CD14-positive monocyte (primary cell): ENCODE measurements at regions not wholly inside any gene's neighbourhood (a gene's known extent, or its start where the extent isn't known, plus 50 kb on each side); places are given as distances from the start of the nearest gene placed in this dataset.

Experiments used
- DNase-seq, 3 donors: peaks; one replicate each; pipeline ENCODE4 v3.0.0-alpha.2; 2011 to 2022
- H2AFZ ChIP-seq: 2 replicates; pipeline ENCODE4 v1.6.0; 2012; ENCODE audit warnings: mild to moderate bottlenecking, low read depth, low read length, inconsistent platforms; ENCODE audit not compliant: insufficient read depth, poor library complexity, severe bottlenecking
- H3K27ac ChIP-seq, 2 donors: 1 replicate in 1 of 2; 2 replicates in 1 of 2; pipeline ENCODE4 v1.5.1; 2012 to 2013; ENCODE audit warnings: low read length in 2 of 2, control low read depth in 1 of 2, inconsistent platforms in 1 of 2, low read depth in 1 of 2, mild to moderate bottlenecking in 1 of 2
- H3K27me3 ChIP-seq, 2 donors: one replicate each; pipeline versions ENCODE4 v1.6.0 to v1.6.1; 2011 to 2013; ENCODE audit warnings: low read length in 2 of 2; ENCODE audit not compliant: control insufficient read depth in 2 of 2, insufficient read depth in 2 of 2
- H3K36me3 ChIP-seq, 2 donors: replicated peaks in 1 of 2; 1 replicate in 1 of 2; 2 replicates in 1 of 2; pipeline versions ENCODE4 v1.5.1 to v1.6.1; 2012 to 2013; ENCODE audit warnings: low read length in 2 of 2, control low read depth in 1 of 2, inconsistent platforms in 1 of 2, mild to moderate bottlenecking in 1 of 2; ENCODE audit not compliant: insufficient read depth in 2 of 2, control insufficient read depth in 1 of 2
- H3K4me1 ChIP-seq, 2 donors: 1 replicate in 1 of 2; 2 replicates in 1 of 2; pipeline versions ENCODE4 v1.5.1 to v1.6.1; 2012 to 2013; ENCODE audit warnings: low read length in 2 of 2, control low read depth in 1 of 2, inconsistent platforms in 1 of 2, mild to moderate bottlenecking in 1 of 2, moderate library complexity in 1 of 2; ENCODE audit not compliant: insufficient read depth in 2 of 2, control insufficient read depth in 1 of 2
- H3K4me2 ChIP-seq: replicated peaks from 2 replicates; pipeline ENCODE3; 2012; ENCODE audit warnings: low read length, moderate library complexity, mild to moderate bottlenecking; ENCODE audit not compliant: poor library complexity, severe bottlenecking; ENCODE audit errors: extremely low read depth
- H3K4me3 ChIP-seq, 3 experiments: fragments of 200-600 bp in 1 of 3; sonication (generic) in 1 of 3; replicated peaks in 1 of 3; 1 replicate in 2 of 3; 2 replicates in 1 of 3; pipeline ENCODE4 v1.5.1; 2011 to 2013; ENCODE audit warnings: low read length in 3 of 3, mild to moderate bottlenecking in 3 of 3, control low read depth in 2 of 3, low read depth in 2 of 3, inconsistent platforms in 1 of 3, moderate library complexity in 1 of 3
- H3K79me2 ChIP-seq: 2 replicates; pipeline ENCODE4 v1.6.0; 2012; ENCODE audit warnings: mild to moderate bottlenecking, control low read depth, inconsistent platforms, low read length, moderate library complexity; ENCODE audit not compliant: insufficient read depth
- H3K9ac ChIP-seq: 2 replicates; pipeline ENCODE4 v1.6.0; 2017; ENCODE audit warnings: low read length, mild to moderate bottlenecking; ENCODE audit not compliant: insufficient read depth, poor library complexity, severe bottlenecking
- H3K9me3 ChIP-seq, 2 donors: replicated peaks in 1 of 2; 1 replicate in 1 of 2; 2 replicates in 1 of 2; pipeline versions ENCODE4 v1.5.1 to v1.6.1; 2012 to 2013; ENCODE audit warnings: low read length in 2 of 2, control low read depth in 1 of 2; ENCODE audit not compliant: control insufficient read depth in 1 of 2, insufficient read depth in 1 of 2
- H4K20me1 ChIP-seq: 2 replicates; pipeline ENCODE4 v1.6.0; 2012; ENCODE audit warnings: mild to moderate bottlenecking, low read length, control low read depth, moderate library complexity; ENCODE audit not compliant: insufficient read depth
- H3K27ac Mint-ChIP-seq, 7 donors: one replicate each; pipeline ENCODE4 v1.8.0; 2020; ENCODE audit warnings: mild to moderate bottlenecking in 7 of 7, mixed read lengths in 7 of 7, moderate library complexity in 6 of 7, inconsistent platforms in 2 of 7
- H3K27me3 Mint-ChIP-seq, 3 donors: one replicate each; pipeline ENCODE4 v1.8.0; 2021 to 2022; ENCODE audit warnings: low read depth in 3 of 3, mild to moderate bottlenecking in 3 of 3, mixed read lengths in 3 of 3, moderate library complexity in 3 of 3, inconsistent platforms in 1 of 3
- H3K36me3 Mint-ChIP-seq, 2 donors: one replicate each; pipeline ENCODE4 v1.8.0; 2020; ENCODE audit warnings: mixed read lengths in 2 of 2, inconsistent platforms in 1 of 2, mild to moderate bottlenecking in 1 of 2
- H3K4me1 Mint-ChIP-seq: one replicate; pipeline ENCODE4 v1.8.0; 2020; ENCODE audit warnings: mild to moderate bottlenecking, mixed read lengths
- H3K4me3 Mint-ChIP-seq, 2 donors: one replicate each; pipeline ENCODE4 v1.8.0; 2020; ENCODE audit warnings: mild to moderate bottlenecking in 2 of 2, mixed read lengths in 2 of 2, moderate library complexity in 1 of 2
- H3K9me3 Mint-ChIP-seq, 7 donors: one replicate each; pipeline ENCODE4 v1.8.0; 2020 to 2022; ENCODE audit warnings: mixed read lengths in 7 of 7, mild to moderate bottlenecking in 6 of 7, moderate library complexity in 6 of 7, inconsistent platforms in 2 of 7
- CTCF ChIP-seq: fragments of 200-600 bp; IDR thresholded peaks from one replicate; pipeline ENCODE4 v1.8.0; 2022; ENCODE audit warnings: antibody characterized with exemption, mild to moderate bottlenecking
- WGBS: methylation state at CpG from one replicate; pipeline ENCODE4 v1.1.5; 2013; ENCODE audit warnings: missing lambda C conversion rate; ENCODE audit not compliant: insufficient coverage; 5-methylcytosine and 5-hydroxymethylcytosine counted together
- intact Hi-C, 2 donors: fragments of 100-400 bp; cut with micrococcal nuclease; formaldehyde crosslinking; loops; one replicate each; pipeline versions ENCODE4 v1.15.0 to v1.15.1; 2023

- Histone ChIP-seq H2AFZ (no peak overlapping the region), H4K20me1 (no peaks in the 10 kb centered on the region), H3K9ac (no peak overlapping the region), H3K4me1 (no peaks in the 10 kb centered on the region), H3K4me3 (no peak overlapping the region), H3K4me2 (no peak overlapping the region), H3K27me3 (no peaks in the 10 kb centered on the region), H3K36me3 (no peaks in the 10 kb centered on the region), H3K9me3 (peaks cover 0 to 4% of the 10 kb centered on the region in 2 donors), H3K27ac (no peak overlapping the region), H3K79me2 (no peaks in the 10 kb centered on the region)
- Mint-ChIP-seq H3K4me3 (no peak overlapping the region), H3K27ac (no peak overlapping the region), H3K27me3 (peaks cover 0 to 2% (median 0%) of the 10 kb centered on the region in 3 donors), H3K4me1 (no peaks in the 10 kb centered on the region), H3K36me3 (no peaks in the 10 kb centered on the region), H3K9me3 (peaks cover 0 to 2% (median 0%) of the 10 kb centered on the region in 7 donors)
- no peak for TF ChIP-seq CTCF
- no peak for DNase-seq
- WGBS: 84% methylated on average over 3 of the region's 5 CpGs
- intact Hi-C loops: no loop called here
Measured at GRCh38 chr6:74182992-74183391, 487.0 kb downstream of the CD109 start.

- Histone ChIP-seq H3K9me3 (peaks cover 0 to 4% of the 10 kb centered on the region in 2 donors), H3K27ac (no peak overlapping the region), H3K4me2 (no peak overlapping the region), H3K79me2 (no peaks in the 10 kb centered on the region), H3K4me3 (no peak overlapping the region), H3K36me3 (no peaks in the 10 kb centered on the region), H3K27me3 (no peaks in the 10 kb centered on the region), H3K9ac (no peak overlapping the region), H2AFZ (no peak overlapping the region), H4K20me1 (no peaks in the 10 kb centered on the region), H3K4me1 (no peaks in the 10 kb centered on the region)
- Mint-ChIP-seq H3K27ac (no peak overlapping the region), H3K9me3 (peaks cover 0 to 2% (median 0%) of the 10 kb centered on the region in 7 donors), H3K27me3 (peaks cover 0 to 3% (median 0%) of the 10 kb centered on the region in 3 donors), H3K4me1 (no peaks in the 10 kb centered on the region), H3K36me3 (no peaks in the 10 kb centered on the region), H3K4me3 (no peak overlapping the region)
- TF ChIP-seq CTCF: no peak
- intact Hi-C loops: no loop called here
- DNase-seq: no peak
Measured at GRCh38 chr6:74181471-74181870, 485.5 kb downstream of the CD109 start.
